Peyer's patch (tissue), 4 donors: ENCODE measurements at regions not wholly inside any gene's neighbourhood (a gene's known extent, or its start where the extent isn't known, plus 50 kb on each side); places are given as distances from the start of the nearest gene placed in this dataset.
"Not testable (repeated sequence)": the region's sequence is repeated elsewhere in the genome, so short reads cannot be mapped to it uniquely, and the experiment has no call there.

Source experiments
- DNase-seq, 3 donors: peaks; one replicate each; pipeline ENCODE4 v3.0.0-alpha.2; 2017 to 2019
- H3K27ac ChIP-seq, 4 donors: fragments of 200-600 bp; sonication (generic); one replicate each; pipeline ENCODE4 v1.5.1; 2016 to 2019
- H3K27me3 ChIP-seq, 2 donors: fragments of 200-600 bp; sonication (generic); one replicate each; pipeline ENCODE4 v1.5.1; 2019
- H3K36me3 ChIP-seq, 3 donors: fragments of 200-600 bp; sonication (generic); one replicate each; pipeline ENCODE4 v1.5.1; 2016 to 2019
- H3K4me1 ChIP-seq, 4 donors: fragments of 200-600 bp; sonication (generic); one replicate each; pipeline ENCODE4 v1.5.1; 2016 to 2019
- H3K4me3 ChIP-seq, 4 donors: fragments of 200-600 bp; sonication (generic); 1 replicate in 3 of 4; 2 replicates in 1 of 4; pipeline ENCODE4 v1.5.1; 2016 to 2019; ENCODE audit warnings: mild to moderate bottlenecking in 1 of 4
- H3K9me3 ChIP-seq, 4 donors: fragments of 200-600 bp; sonication (generic); one replicate each; pipeline ENCODE4 v1.5.1; 2016 to 2019; ENCODE audit warnings: mild to moderate bottlenecking in 1 of 4
- POLR2A ChIP-seq, 2 donors: fragments of 450-650 bp; IDR thresholded peaks; one replicate each; pipeline ENCODE4 v1.5.1; 2017; ENCODE audit warnings: antibody characterized with exemption in 2 of 2, mild to moderate bottlenecking in 2 of 2, moderate library complexity in 2 of 2
- TF ChIP-seq, protein P1 (sequence below), 6 experiments: fragments of 450-650 bp in 4 of 6; fragments of 200-600 bp in 2 of 6; sonication (generic) in 1 of 6; IDR thresholded peaks; one replicate each; pipeline ENCODE4 v1.5.1; 2017 to 2019; ENCODE audit warnings: antibody characterized with exemption in 6 of 6, mild to moderate bottlenecking in 3 of 6, moderate library complexity in 1 of 6

DNA sequence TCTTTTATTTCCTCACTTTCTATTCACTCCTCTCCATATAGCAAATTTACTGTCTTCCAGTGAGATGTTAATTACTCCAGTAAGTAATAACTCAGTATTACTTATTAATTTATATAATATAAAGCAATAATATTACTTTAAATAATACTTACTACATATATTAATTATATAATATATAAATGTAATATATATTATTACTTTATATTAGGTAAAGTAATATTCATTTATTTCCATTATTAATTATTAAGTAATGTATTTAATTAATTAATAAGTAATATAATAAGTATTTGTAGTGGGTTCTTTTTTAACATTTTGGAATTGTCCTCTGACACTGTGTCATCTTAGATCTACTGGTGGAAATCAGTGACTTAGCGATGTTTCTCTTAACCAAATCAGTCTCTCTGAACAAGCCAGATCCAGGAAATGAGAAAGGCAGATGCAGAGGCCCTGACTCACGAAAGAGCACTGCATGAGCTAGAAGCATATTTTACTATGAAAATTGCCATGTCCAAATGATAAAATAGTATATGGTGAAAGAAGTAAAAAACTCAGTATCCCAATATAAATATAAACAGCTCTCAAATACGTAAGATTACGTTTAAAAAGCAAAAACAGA, 115.9 kb downstream of the DSEL start:
- Histone ChIP-seq H3K27me3 (no peaks in the 10 kb centered on the region), H3K4me3 (no peak overlapping the region), H3K9me3 (no peaks in the 10 kb centered on the region), H3K36me3 (no peaks in the 10 kb centered on the region), H3K27ac (no peak overlapping the region), H3K4me1 (no peaks in the 10 kb centered on the region)
- DNase-seq, result no peak
- TF ChIP-seq, protein P1, sequence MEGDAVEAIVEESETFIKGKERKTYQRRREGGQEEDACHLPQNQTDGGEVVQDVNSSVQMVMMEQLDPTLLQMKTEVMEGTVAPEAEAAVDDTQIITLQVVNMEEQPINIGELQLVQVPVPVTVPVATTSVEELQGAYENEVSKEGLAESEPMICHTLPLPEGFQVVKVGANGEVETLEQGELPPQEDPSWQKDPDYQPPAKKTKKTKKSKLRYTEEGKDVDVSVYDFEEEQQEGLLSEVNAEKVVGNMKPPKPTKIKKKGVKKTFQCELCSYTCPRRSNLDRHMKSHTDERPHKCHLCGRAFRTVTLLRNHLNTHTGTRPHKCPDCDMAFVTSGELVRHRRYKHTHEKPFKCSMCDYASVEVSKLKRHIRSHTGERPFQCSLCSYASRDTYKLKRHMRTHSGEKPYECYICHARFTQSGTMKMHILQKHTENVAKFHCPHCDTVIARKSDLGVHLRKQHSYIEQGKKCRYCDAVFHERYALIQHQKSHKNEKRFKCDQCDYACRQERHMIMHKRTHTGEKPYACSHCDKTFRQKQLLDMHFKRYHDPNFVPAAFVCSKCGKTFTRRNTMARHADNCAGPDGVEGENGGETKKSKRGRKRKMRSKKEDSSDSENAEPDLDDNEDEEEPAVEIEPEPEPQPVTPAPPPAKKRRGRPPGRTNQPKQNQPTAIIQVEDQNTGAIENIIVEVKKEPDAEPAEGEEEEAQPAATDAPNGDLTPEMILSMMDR (IDR thresholded peaks at IDR 0.05), result no peak
- TF ChIP-seq POLR2A (IDR thresholded peaks at IDR 0.05), result no peak

DNA sequence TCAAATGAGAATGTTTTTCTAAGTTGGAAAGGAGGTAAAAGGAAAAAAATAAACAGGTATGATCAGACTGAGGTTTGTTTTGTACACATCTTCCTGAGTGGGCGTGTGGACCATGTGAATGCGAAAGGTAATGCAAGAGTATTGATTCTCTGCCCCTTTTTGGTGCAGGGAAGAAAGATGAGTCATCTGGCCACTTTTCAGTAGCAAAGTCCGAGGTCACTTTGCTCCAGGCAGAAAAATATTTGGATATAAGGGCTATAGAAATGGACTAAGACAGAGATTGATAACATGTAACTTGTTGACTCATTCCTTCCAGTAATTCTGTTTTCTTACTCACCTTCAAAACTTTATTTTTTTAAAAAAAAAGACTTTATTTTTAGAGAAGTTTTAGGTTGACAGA, 130.5 kb downstream of the DSEL start:
- Histone ChIP-seq H3K27me3 (no peaks in the 10 kb centered on the region), H3K4me3 (no peak overlapping the region), H3K27ac (no peak overlapping the region), H3K36me3 (no peaks in the 10 kb centered on the region), H3K4me1 (no peaks in the 10 kb centered on the region), H3K9me3 (no peaks in the 10 kb centered on the region)
- TF ChIP-seq, protein P1 (IDR thresholded peaks at IDR 0.05), result no peak
- no peak for TF ChIP-seq POLR2A (IDR thresholded peaks at IDR 0.05)
- no peak for DNase-seq

DNA sequence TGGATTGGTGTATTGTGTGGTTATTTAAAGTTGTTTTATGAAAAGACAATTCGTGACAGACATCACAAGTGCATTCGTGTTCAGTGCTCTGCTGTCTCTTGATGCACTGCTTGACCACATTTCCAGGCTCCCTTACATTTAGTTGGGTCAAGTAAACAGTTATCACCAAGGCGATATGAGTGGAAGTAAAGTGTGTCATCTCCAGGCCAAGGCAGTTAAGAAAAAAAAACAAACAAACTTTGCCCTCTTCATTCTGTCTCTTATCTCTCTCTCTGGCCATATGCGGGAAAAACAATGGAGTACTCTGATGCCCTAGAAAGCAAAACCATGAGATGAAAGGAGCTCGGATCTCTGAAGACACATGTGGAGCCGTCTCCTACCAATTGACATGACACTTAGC, 131.1 kb downstream of the DSEL start:
- no peak overlapping the region for H3K4me3 ChIP-seq
- TF ChIP-seq, protein P1 (IDR thresholded peaks at IDR 0.05), result no peak
- TF ChIP-seq POLR2A (IDR thresholded peaks at IDR 0.05), result no peak
- no peaks in the 10 kb centered on the region for H3K9me3 ChIP-seq
- H3K36me3 ChIP-seq, result no peaks in the 10 kb centered on the region
- no peaks in the 10 kb centered on the region for H3K4me1 ChIP-seq
- no peaks in the 10 kb centered on the region for H3K27me3 ChIP-seq
- no peak overlapping the region for H3K27ac ChIP-seq
- DNase-seq, result no peak

DNA sequence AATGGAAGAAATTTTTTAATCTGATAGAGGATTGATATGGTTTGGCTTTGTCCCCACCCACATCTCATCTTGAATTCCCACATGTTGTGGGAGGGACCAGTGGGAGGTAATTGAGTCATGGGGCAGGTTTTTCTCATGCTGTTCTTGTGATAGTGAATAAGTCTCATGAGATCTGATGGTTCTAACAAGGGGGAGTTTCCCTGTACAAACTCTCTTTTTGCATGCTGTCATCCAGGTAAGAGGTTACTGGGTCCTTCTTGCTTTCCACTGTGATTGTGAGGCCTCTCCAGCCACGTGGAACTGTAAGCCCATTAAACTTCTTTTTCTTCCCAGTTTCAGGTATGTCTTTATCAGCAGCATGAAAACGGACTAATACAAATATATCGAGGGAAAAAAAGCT, 132.5 kb downstream of the DSEL start:
- not testable (repeated sequence) for H3K9me3 ChIP-seq, H3K4me3 ChIP-seq, H3K36me3 ChIP-seq, H3K27ac ChIP-seq, H3K27me3 ChIP-seq, H3K4me1 ChIP-seq, DNase-seq

DNA sequence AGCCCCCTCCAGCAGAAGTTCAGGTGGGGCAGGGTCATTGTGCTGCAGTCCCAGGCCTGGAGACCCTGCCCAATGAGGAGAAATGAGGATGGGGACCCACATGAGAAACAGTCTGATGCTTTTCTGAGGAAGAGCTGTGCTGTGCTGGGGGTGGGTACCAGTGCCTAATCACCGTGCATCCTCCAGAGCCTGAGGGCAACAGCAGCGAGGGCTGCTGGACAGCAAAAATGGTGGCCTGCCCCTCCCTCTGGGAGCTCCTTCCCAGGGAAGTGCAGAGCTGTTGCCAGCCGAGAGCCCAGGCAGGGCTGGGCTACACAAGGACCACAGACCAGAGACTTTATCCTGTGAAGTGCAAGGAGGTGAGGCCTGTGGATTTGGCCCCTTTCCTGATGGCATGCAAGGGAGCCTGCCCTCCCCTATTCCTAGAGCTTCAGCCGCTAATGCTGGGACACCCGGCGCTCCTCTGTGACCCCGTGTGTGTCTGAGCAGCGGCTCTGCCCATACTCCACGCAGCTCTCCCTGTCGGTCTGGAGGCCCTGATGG, 134.8 kb downstream of the DSEL start:
- no peaks in the 10 kb centered on the region for H3K27me3 ChIP-seq
- H3K4me1 ChIP-seq, result no peaks in the 10 kb centered on the region
- no peak overlapping the region for H3K4me3 ChIP-seq
- no peaks in the 10 kb centered on the region for H3K36me3 ChIP-seq
- H3K27ac ChIP-seq, result no peak overlapping the region
- no peak for DNase-seq
- H3K9me3 ChIP-seq, result no peaks in the 10 kb centered on the region
- TF ChIP-seq POLR2A (IDR thresholded peaks at IDR 0.05), result no peak
- TF ChIP-seq, protein P1 (IDR thresholded peaks at IDR 0.05), result no peak

DNA sequence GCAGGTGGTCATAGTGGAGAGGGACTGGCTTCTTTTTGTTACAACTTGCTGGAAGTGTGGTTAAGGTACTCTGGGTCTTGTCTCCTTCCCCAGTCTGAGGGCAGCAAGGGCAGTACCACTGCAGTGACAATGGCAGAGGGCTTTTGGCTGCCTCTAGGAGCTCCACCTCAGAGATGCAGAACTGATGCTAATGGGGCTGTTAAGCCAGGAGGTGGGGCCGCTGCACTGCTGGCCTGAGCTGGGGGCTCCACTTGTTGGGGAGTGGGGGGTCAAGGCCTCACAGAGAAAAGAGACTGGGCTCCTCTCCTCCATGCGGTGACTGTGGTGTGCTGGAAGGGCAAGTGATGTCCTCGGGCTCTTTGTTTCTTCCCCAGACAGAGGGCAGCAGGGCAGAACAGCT, 135.7 kb downstream of the DSEL start:
- DNase-seq, result no peak
- H3K27me3 ChIP-seq, result no peaks in the 10 kb centered on the region
- H3K27ac ChIP-seq, result no peak overlapping the region
- H3K9me3 ChIP-seq, result no peaks in the 10 kb centered on the region
- no peaks in the 10 kb centered on the region for H3K36me3 ChIP-seq
- TF ChIP-seq, protein P1 (IDR thresholded peaks at IDR 0.05), result no peak
- TF ChIP-seq POLR2A (IDR thresholded peaks at IDR 0.05), result no peak
- H3K4me1 ChIP-seq, result no peaks in the 10 kb centered on the region
- H3K4me3 ChIP-seq, result no peak overlapping the region
